Caco-2 (cell line): ENCODE measurements at regions not wholly inside any gene's neighbourhood (a gene's known extent, or its start where the extent isn't known, plus 50 kb on each side); places are given as distances from the start of the nearest gene placed in this dataset.

Experiments used
- BruUV-seq: library from RNA; stranded (reverse); fragments of 400-500 nt; replicated peaks from 2 replicates; lab custom pipeline; 2021; lab: Mats Ljungman, UMichigan
- CTCF ChIA-PET: fragments of 300-600 bp; sonication (Branson Sonifier 250); formaldehyde crosslinking; loops from one replicate; lab custom pipeline; 2022; ENCODE audit warnings: antibody characterized with exemption; lab: Charles Lee
- POLR2A ChIA-PET: fragments of 300-600 bp; sonication (Branson Sonifier 250); formaldehyde crosslinking; loops from one replicate; lab custom pipeline; 2022; ENCODE audit warnings: antibody characterized with exemption; lab: Charles Lee
- DNase-seq, 2 experiments: peaks; one replicate each; pipeline versions ENCODE4 v3.0.0 to v3.0.0-alpha.2; 2020 to 2022
- H3K27me3 ChIP-seq: replicated peaks from 2 replicates; pipeline ENCODE4 v1.6.0; 2011; ENCODE audit warnings: low read length; ENCODE audit not compliant: control insufficient read depth, insufficient read depth
- H3K36me3 ChIP-seq: 2 replicates; pipeline ENCODE4 v1.5.1; 2011; ENCODE audit warnings: low read length; ENCODE audit not compliant: control insufficient read depth, insufficient read depth
- H3K4me1 ChIP-seq: fragments of 250-450 bp; sonication (Bioruptor Pico); 2 replicates; pipeline ENCODE4 v1.5.1; 2020; ENCODE audit warnings: mild to moderate bottlenecking
- H3K4me3 ChIP-seq: 2 replicates; pipeline ENCODE4 v1.5.1; 2011; ENCODE audit warnings: low read depth, mild to moderate bottlenecking, control low read depth, low read length
- H3K9me3 ChIP-seq: fragments of 250-450 bp; sonication (Bioruptor Pico); 2 replicates; pipeline ENCODE4 v1.5.1; 2020; ENCODE audit warnings: mild to moderate bottlenecking, moderate library complexity
- H3K27ac Mint-ChIP-seq: one replicate; pipeline ENCODE4 v1.8.0; 2022; ENCODE audit warnings: mixed read lengths; ENCODE audit not compliant: unreplicated experiment
- H3K27me3 Mint-ChIP-seq: one replicate; pipeline ENCODE4 v1.8.0; 2022; ENCODE audit warnings: mixed read lengths; ENCODE audit not compliant: insufficient read depth, unreplicated experiment
- H3K36me3 Mint-ChIP-seq: one replicate; pipeline ENCODE4 v1.8.0; 2022; ENCODE audit warnings: mild to moderate bottlenecking, mixed read lengths; ENCODE audit not compliant: insufficient read depth, unreplicated experiment
- H3K4me1 Mint-ChIP-seq: one replicate; pipeline ENCODE4 v1.8.0; 2022; ENCODE audit warnings: low read depth, mixed read lengths; ENCODE audit not compliant: unreplicated experiment
- H3K4me3 Mint-ChIP-seq: one replicate; pipeline ENCODE4 v1.8.0; 2022; ENCODE audit warnings: mild to moderate bottlenecking, moderate library complexity, mixed read lengths; ENCODE audit not compliant: unreplicated experiment
- H3K9me3 Mint-ChIP-seq: one replicate; pipeline ENCODE4 v1.8.0; 2022; ENCODE audit warnings: mixed read lengths; ENCODE audit not compliant: unreplicated experiment
- CTCF ChIP-seq, 2 experiments: fragments of 200-600 bp in 1 of 2; IDR thresholded peaks; 1 replicate in 1 of 2; 2 replicates in 1 of 2; pipeline versions ENCODE4 v1.5.1 to v1.8.0; 2011 to 2022; ENCODE audit warnings: antibody characterized with exemption in 1 of 2, control low read depth in 1 of 2, inconsistent platforms in 1 of 2, low read depth in 1 of 2, low read length in 1 of 2, mild to moderate bottlenecking in 1 of 2, moderate library complexity in 1 of 2; ENCODE audit not compliant: insufficient read depth in 1 of 2, severe bottlenecking in 1 of 2, unreplicated experiment in 1 of 2
- intact Hi-C: fragments of 100-400 bp; cut with micrococcal nuclease; formaldehyde crosslinking; loops from one replicate; pipeline ENCODE4 v1.10.0; 2022; ENCODE audit not compliant: unreplicated experiment

- Mint-ChIP-seq H3K4me3 (no peak overlapping the region), H3K4me1 (no peaks in the 10 kb centered on the region), H3K27me3 (peaks cover 2% of the 10 kb centered on the region), H3K27ac (no peak overlapping the region), H3K36me3 (no peaks in the 10 kb centered on the region), H3K9me3 (peaks cover 30% of the 10 kb centered on the region)
- Histone ChIP-seq H3K36me3 (no peaks in the 10 kb centered on the region), H3K4me3 (no peak overlapping the region), H3K27me3 (no peaks in the 10 kb centered on the region), H3K9me3 (no peaks in the 10 kb centered on the region), H3K4me1 (no peaks in the 10 kb centered on the region)
- ChIA-PET CTCF (no interaction called here), POLR2A (no interaction called here)
- intact Hi-C loops = no loop called here
- no peak for DNase-seq
- no TSS peak for BruUV-seq
- TF ChIP-seq CTCF (IDR thresholded peaks at IDR 0.05; ENCODE audit: insufficient read depth in 1 of 2, low read depth in 1 of 2, low read length in 1 of 2, severe bottlenecking in 1 of 2, unreplicated experiment in 1 of 2) = no peak
Measured at GRCh38 chr10:130737186-130737585, 574.3 kb downstream of the TCERG1L start.

- BruUV-seq = no TSS peak
- H3K27me3 Mint-ChIP-seq = peaks cover 2% of the 10 kb centered on the region
- CTCF ChIA-PET = no interaction called here
Measured at GRCh38 chr10:130737621-130738020, 573.9 kb downstream of the TCERG1L start.

GRCh38 chr10:130739016-130739756, 572.3 kb downstream of the TCERG1L start:
- Mint-ChIP-seq H3K36me3 (no peaks in the 10 kb centered on the region), H3K4me3 (no peak overlapping the region), H3K4me1 (no peaks in the 10 kb centered on the region), H3K27me3 (peaks cover 3% of the 10 kb centered on the region), H3K9me3 (peaks cover 25% of the 10 kb centered on the region), H3K27ac (no peak overlapping the region)
- no peak for DNase-seq
- intact Hi-C loops = no loop called here
- no TSS peak for BruUV-seq
- Histone ChIP-seq H3K4me3 (no peak overlapping the region), H3K36me3 (no peaks in the 10 kb centered on the region), H3K4me1 (no peaks in the 10 kb centered on the region), H3K9me3 (no peaks in the 10 kb centered on the region), H3K27me3 (no peaks in the 10 kb centered on the region)
- ChIA-PET CTCF (no interaction called here), POLR2A (no interaction called here)
- TF ChIP-seq CTCF (IDR thresholded peaks at IDR 0.05; ENCODE audit: insufficient read depth in 1 of 2, low read depth in 1 of 2, low read length in 1 of 2, severe bottlenecking in 1 of 2, unreplicated experiment in 1 of 2) = no peak

More at GRCh38 chr10:130737621-130738020, 573.9 kb downstream of the TCERG1L start:
- H3K27me3 ChIP-seq = no peaks in the 10 kb centered on the region
- TF ChIP-seq CTCF (IDR thresholded peaks at IDR 0.05; ENCODE audit: insufficient read depth in 1 of 2, low read depth in 1 of 2, low read length in 1 of 2, severe bottlenecking in 1 of 2, unreplicated experiment in 1 of 2) = no peak
- peak; percentile 6 to 12 for DNase-seq
- no peak overlapping the region for H3K27ac Mint-ChIP-seq
- H3K4me1 ChIP-seq = no peaks in the 10 kb centered on the region
- H3K9me3 Mint-ChIP-seq = peaks cover 30% of the 10 kb centered on the region
- no peaks in the 10 kb centered on the region for H3K36me3 ChIP-seq
- no peaks in the 10 kb centered on the region for H3K4me1 Mint-ChIP-seq
- intact Hi-C loops = no loop called here
- no peaks in the 10 kb centered on the region for H3K9me3 ChIP-seq
- POLR2A ChIA-PET = no interaction called here
- H3K4me3 Mint-ChIP-seq = no peak overlapping the region
- no peak overlapping the region for H3K4me3 ChIP-seq
- no peaks in the 10 kb centered on the region for H3K36me3 Mint-ChIP-seq
